SK-N-SH (cell line): ENCODE measurements at regions not wholly inside any gene's neighbourhood (a gene's known extent, or its start where the extent isn't known, plus 50 kb on each side); places are given as distances from the start of the nearest gene placed in this dataset.

Source experiments
- CTCF ChIA-PET: fragments of 300-600, 350-600 bp; formaldehyde crosslinking; extraction: SDS; loops from one replicate; lab custom pipeline; 2021; lab: Yijun Ruan, JAX
- POLR2A ChIA-PET: fragments of 350-600 bp; sonication (Branson Sonifier 250); formaldehyde crosslinking; extraction: SDS; loops from one replicate; lab custom pipeline; 2020; ENCODE audit warnings: antibody characterized with exemption, inconsistent platforms; lab: Yijun Ruan, JAX
- DNase-seq: peaks from one replicate; pipeline ENCODE4 v3.0.0; 2012
- H2AFZ ChIP-seq: fragments of 200-600 bp; sonication (generic); 2 replicates; pipeline ENCODE4 v1.8.1; 2016; ENCODE audit warnings: antibody characterized with exemption, mild to moderate bottlenecking, low read depth
- H3F3A ChIP-seq: fragments of 200-600 bp; sonication (generic); replicated peaks from 2 replicates; pipeline ENCODE3; 2016; ENCODE audit warnings: antibody characterized with exemption, mild to moderate bottlenecking; ENCODE audit not compliant: insufficient read depth
- H3K27ac ChIP-seq, 2 experiments: fragments of 200-500 bp in 1 of 2; fragments of 200-600 bp in 1 of 2; sonication (Bioruptor generic) in 1 of 2; sonication (generic), shearing (Covaris generic) in 1 of 2; 2 replicates each; pipeline versions ENCODE4 v1.5.1 to v1.6.1; 2014 to 2016; ENCODE audit warnings: low read depth in 2 of 2, inconsistent platforms in 1 of 2, low read length in 1 of 2, mild to moderate bottlenecking in 1 of 2, mixed read lengths in 1 of 2
- H3K27me3 ChIP-seq: fragments of 200-600 bp; sonication (generic), shearing (Covaris generic); 2 replicates; pipeline ENCODE4 v1.6.1; 2016; ENCODE audit warnings: mixed run types; ENCODE audit not compliant: insufficient read depth
- H3K36me3 ChIP-seq, 2 experiments: fragments of 200-500 bp in 1 of 2; fragments of 200-600 bp in 1 of 2; sonication (Bioruptor generic) in 1 of 2; sonication (generic) in 1 of 2; replicated peaks in 1 of 2; 2 replicates each; pipeline versions ENCODE3 to v1.5.1; 2014 to 2016; ENCODE audit warnings: low read length in 1 of 2, mild to moderate bottlenecking in 1 of 2; ENCODE audit not compliant: insufficient read depth in 2 of 2, control insufficient read depth in 1 of 2
- H3K4me1 ChIP-seq, 2 experiments: fragments of 200-500 bp in 1 of 2; fragments of 200-600 bp in 1 of 2; sonication (Bioruptor generic) in 1 of 2; sonication (generic), shearing (Covaris generic) in 1 of 2; 2 replicates each; pipeline versions ENCODE4 v1.5.1 to v1.6.1; 2014 to 2016; ENCODE audit warnings: low read depth in 1 of 2, low read length in 1 of 2, mixed run types in 1 of 2; ENCODE audit not compliant: insufficient read depth in 2 of 2, control insufficient read depth in 1 of 2
- H3K4me2 ChIP-seq: fragments of 200-600 bp; sonication (generic), shearing (Covaris generic); 2 replicates; pipeline ENCODE4 v1.6.1; 2017; ENCODE audit warnings: mixed run types
- H3K4me3 ChIP-seq, 2 experiments: fragments of 200-500 bp in 1 of 2; fragments of 200-600 bp in 1 of 2; sonication (Bioruptor generic) in 1 of 2; sonication (generic), shearing (Covaris generic) in 1 of 2; 2 replicates each; pipeline versions ENCODE4 v1.5.1 to v1.8.1; 2014 to 2016; ENCODE audit warnings: low read depth in 2 of 2, inconsistent platforms in 1 of 2, low read length in 1 of 2, mild to moderate bottlenecking in 1 of 2, mixed read lengths in 1 of 2, moderate library complexity in 1 of 2
- H3K79me2 ChIP-seq: fragments of 200-600 bp; sonication (generic); 2 replicates; pipeline ENCODE4 v1.8.1; 2017; ENCODE audit warnings: mild to moderate bottlenecking; ENCODE audit not compliant: insufficient read depth
- H3K9ac ChIP-seq: fragments of 200-600 bp; sonication (generic); 2 replicates; pipeline ENCODE4 v1.6.1; 2017; ENCODE audit warnings: mixed run types
- H3K9me2 ChIP-seq: fragments of 200-600 bp; sonication (generic); 2 replicates; pipeline ENCODE4 v1.6.1; 2017; ENCODE audit warnings: mixed run types
- H3K9me3 ChIP-seq: fragments of 200-600 bp; sonication (generic); 2 replicates; pipeline ENCODE4 v1.6.1; 2017; ENCODE audit warnings: mixed run types, mild to moderate bottlenecking, moderate library complexity
- H4K20me1 ChIP-seq: fragments of 200-600 bp; sonication (generic); 2 replicates; pipeline ENCODE4 v1.6.1; 2017; ENCODE audit warnings: mild to moderate bottlenecking, mixed run types; ENCODE audit not compliant: insufficient read depth
- CHD2 ChIP-seq: fragments of 150-350 bp; IDR thresholded peaks from 2 replicates; pipeline ENCODE4 v1.6.1; 2018; ENCODE audit warnings: low read length; ENCODE audit not compliant: partially characterized antibody
- ELF1 ChIP-seq: IDR thresholded peaks from 2 replicates; pipeline ENCODE4 v1.4.0; 2012
- EP300 ChIP-seq, 2 experiments: IDR thresholded peaks; 2 replicates each; pipeline versions ENCODE4 v1.4.0 to v1.6.1; 2012; ENCODE audit warnings: borderline replicate concordance in 1 of 2, low read depth in 1 of 2, low read length in 1 of 2
- EZH2phosphoT487 ChIP-seq: fragments of 200-600 bp; sonication (generic); IDR thresholded peaks from 2 replicates; pipeline ENCODE4 v1.6.1; 2017; ENCODE audit warnings: low read depth, mixed run types, mild to moderate bottlenecking, antibody characterized with exemption, moderate library complexity, borderline replicate concordance
- FOSL2 ChIP-seq: IDR thresholded peaks from 2 replicates; pipeline ENCODE4 v1.4.0; 2012; ENCODE audit warnings: low read depth, mild to moderate bottlenecking, moderate library complexity, borderline replicate concordance
- FOXJ3 ChIP-seq: sonication (generic); formaldehyde crosslinking; IDR thresholded peaks from 2 replicates; pipeline ENCODE4 v1.5.1; 2020; ENCODE audit warnings: mild to moderate bottlenecking, missing genetic modification reagents
- IRF3 ChIP-seq: fragments of 150-350 bp; IDR thresholded peaks from 2 replicates; pipeline ENCODE4 v1.6.1; 2016; ENCODE audit warnings: mild to moderate bottlenecking, low read depth, low read length
- MEF2A ChIP-seq: IDR thresholded peaks from 2 replicates; pipeline ENCODE4 v1.4.0; 2012; ENCODE audit warnings: low read depth, borderline replicate concordance
- NFIC ChIP-seq: IDR thresholded peaks from 2 replicates; pipeline ENCODE4 v1.4.0; 2012; ENCODE audit warnings: borderline replicate concordance
- NRF1 ChIP-seq: IDR thresholded peaks from 2 replicates; pipeline ENCODE4 v1.6.1; 2012; ENCODE audit warnings: low read depth, mild to moderate bottlenecking, low read length
- RAD21 ChIP-seq: IDR thresholded peaks from 2 replicates; pipeline ENCODE4 v1.6.1; 2012; ENCODE audit warnings: mild to moderate bottlenecking, low read length
- RCOR1 ChIP-seq: fragments of 150-350 bp; IDR thresholded peaks from 2 replicates; pipeline ENCODE4 v1.6.1; 2017; ENCODE audit warnings: antibody characterized with exemption, low read length
- RFX5 ChIP-seq: IDR thresholded peaks from 2 replicates; pipeline ENCODE4 v1.6.1; 2012; ENCODE audit warnings: mild to moderate bottlenecking, improper control_type of control experiment, low read length
- TAF1 ChIP-seq: IDR thresholded peaks from 2 replicates; pipeline ENCODE4 v1.6.1; 2012; ENCODE audit warnings: low read depth, mild to moderate bottlenecking, low read length, moderate library complexity, borderline replicate concordance
- TEAD4 ChIP-seq: IDR thresholded peaks from 2 replicates; pipeline ENCODE4 v1.4.0; 2012; ENCODE audit warnings: mild to moderate bottlenecking, borderline replicate concordance; ENCODE audit not compliant: insufficient read depth
- TF ChIP-seq, protein P1 (sequence below): fragments of 200-600 bp; sonication (generic); IDR thresholded peaks from 2 replicates; pipeline ENCODE4 v1.6.1; 2017; ENCODE audit warnings: antibody characterized with exemption, mild to moderate bottlenecking, moderate library complexity
- TF ChIP-seq, protein P2 (sequence below): IDR thresholded peaks from 2 replicates; pipeline ENCODE4 v1.4.0; 2012; ENCODE audit warnings: low read depth
- TF ChIP-seq, protein P3 (sequence below): IDR thresholded peaks from 2 replicates; pipeline ENCODE4 v1.4.0; 2012; ENCODE audit warnings: low read depth, borderline replicate concordance
- TF ChIP-seq, protein P4 (sequence below): fragments of 150-350 bp; IDR thresholded peaks from 2 replicates; pipeline ENCODE4 v1.6.1; 2017; ENCODE audit warnings: antibody characterized with exemption, low read length, low read depth, borderline replicate concordance

DNA sequence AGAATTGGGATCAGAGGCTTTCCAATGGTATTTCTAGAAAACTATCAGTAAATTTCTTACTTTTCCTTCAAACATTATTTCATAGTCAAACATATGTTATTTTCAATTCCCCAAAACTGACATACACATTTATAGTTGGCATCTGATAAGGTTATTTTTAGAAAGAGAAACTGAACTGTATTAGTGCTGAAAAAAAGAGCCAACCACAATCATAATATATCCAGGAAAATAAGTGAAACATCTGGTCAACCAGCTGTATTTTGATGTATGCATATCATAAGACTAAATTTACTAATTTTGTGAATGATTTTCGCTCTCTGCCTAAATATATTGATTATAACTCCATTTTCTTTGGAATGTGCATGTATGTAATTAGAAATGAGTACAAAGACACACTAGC is 554.2 kb downstream of the FLRT2 start (continued):
- TF ChIP-seq, protein P1, sequence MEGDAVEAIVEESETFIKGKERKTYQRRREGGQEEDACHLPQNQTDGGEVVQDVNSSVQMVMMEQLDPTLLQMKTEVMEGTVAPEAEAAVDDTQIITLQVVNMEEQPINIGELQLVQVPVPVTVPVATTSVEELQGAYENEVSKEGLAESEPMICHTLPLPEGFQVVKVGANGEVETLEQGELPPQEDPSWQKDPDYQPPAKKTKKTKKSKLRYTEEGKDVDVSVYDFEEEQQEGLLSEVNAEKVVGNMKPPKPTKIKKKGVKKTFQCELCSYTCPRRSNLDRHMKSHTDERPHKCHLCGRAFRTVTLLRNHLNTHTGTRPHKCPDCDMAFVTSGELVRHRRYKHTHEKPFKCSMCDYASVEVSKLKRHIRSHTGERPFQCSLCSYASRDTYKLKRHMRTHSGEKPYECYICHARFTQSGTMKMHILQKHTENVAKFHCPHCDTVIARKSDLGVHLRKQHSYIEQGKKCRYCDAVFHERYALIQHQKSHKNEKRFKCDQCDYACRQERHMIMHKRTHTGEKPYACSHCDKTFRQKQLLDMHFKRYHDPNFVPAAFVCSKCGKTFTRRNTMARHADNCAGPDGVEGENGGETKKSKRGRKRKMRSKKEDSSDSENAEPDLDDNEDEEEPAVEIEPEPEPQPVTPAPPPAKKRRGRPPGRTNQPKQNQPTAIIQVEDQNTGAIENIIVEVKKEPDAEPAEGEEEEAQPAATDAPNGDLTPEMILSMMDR = no peak
- TF ChIP-seq, protein P2, sequence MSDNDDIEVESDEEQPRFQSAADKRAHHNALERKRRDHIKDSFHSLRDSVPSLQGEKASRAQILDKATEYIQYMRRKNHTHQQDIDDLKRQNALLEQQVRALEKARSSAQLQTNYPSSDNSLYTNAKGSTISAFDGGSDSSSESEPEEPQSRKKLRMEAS = no peak

DNA sequence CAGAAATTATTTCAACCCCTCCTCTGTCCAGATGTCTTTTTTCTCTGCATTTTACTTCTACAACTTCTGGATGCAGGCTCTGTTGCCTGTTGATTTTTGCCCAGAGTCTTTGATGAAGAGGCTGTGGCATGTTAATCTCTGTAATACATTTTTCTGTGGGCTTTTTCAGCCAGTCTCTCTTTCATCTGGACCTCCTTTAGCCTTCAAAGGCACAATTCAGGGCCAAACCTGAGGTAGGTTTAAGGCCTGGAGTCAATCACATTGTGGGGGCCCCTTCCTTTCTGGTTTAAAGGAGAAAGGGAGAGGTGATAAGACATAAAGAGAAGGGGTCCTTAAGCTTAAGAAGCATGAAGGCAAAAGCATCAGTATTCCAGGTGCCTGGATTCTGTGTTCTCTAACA is 553.7 kb downstream of the FLRT2 start:
- H3K27me3 ChIP-seq = no peaks in the 10 kb centered on the region
- TF ChIP-seq EZH2phosphoT487 (no peak), FOXJ3 (no peak), ELF1 (no peak), RCOR1 (no peak), CHD2 (no peak), NFIC (no peak), RFX5 (no peak), MEF2A (no peak), TAF1 (no peak), TEAD4 (no peak), RAD21 (no peak), NRF1 (no peak), FOSL2 (no peak), EP300 (IDR thresholded peaks at IDR 0.05; ENCODE audit: borderline replicate concordance in 1 of 2, low read depth in 1 of 2, low read length in 1 of 2) (no peak), IRF3 (no peak)
- TF ChIP-seq, protein P3, sequence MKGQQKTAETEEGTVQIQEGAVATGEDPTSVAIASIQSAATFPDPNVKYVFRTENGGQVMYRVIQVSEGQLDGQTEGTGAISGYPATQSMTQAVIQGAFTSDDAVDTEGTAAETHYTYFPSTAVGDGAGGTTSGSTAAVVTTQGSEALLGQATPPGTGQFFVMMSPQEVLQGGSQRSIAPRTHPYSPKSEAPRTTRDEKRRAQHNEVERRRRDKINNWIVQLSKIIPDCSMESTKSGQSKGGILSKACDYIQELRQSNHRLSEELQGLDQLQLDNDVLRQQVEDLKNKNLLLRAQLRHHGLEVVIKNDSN = no peak
- TF ChIP-seq, protein P4, sequence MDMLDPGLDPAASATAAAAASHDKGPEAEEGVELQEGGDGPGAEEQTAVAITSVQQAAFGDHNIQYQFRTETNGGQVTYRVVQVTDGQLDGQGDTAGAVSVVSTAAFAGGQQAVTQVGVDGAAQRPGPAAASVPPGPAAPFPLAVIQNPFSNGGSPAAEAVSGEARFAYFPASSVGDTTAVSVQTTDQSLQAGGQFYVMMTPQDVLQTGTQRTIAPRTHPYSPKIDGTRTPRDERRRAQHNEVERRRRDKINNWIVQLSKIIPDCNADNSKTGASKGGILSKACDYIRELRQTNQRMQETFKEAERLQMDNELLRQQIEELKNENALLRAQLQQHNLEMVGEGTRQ = no peak
- TF ChIP-seq, protein P1 = no peak
- TF ChIP-seq, all 33 proteins: peak for 0
- no peaks in the 10 kb centered on the region for H3K9me2 ChIP-seq
- H3K9ac ChIP-seq = no peak overlapping the region
- H3K9me3 ChIP-seq = no peaks in the 10 kb centered on the region
- no peak overlapping the region for H3K27ac ChIP-seq
- DNase-seq = no peak
- no peak overlapping the region for H3K4me3 ChIP-seq
- no peaks in the 10 kb centered on the region for H4K20me1 ChIP-seq
- CTCF ChIA-PET = no interaction called here
- no peak overlapping the region for H3K4me2 ChIP-seq
- H3F3A ChIP-seq = no peaks in the 10 kb centered on the region
- H2AFZ ChIP-seq = no peak overlapping the region
- no peaks in the 10 kb centered on the region for H3K36me3 ChIP-seq
- POLR2A ChIA-PET = no interaction called here
- H3K4me1 ChIP-seq = no peaks in the 10 kb centered on the region
- H3K79me2 ChIP-seq = no peaks in the 10 kb centered on the region
